H1 (cell line): ENCODE measurements at regions not wholly inside any gene's neighbourhood (a gene's known extent, or its start where the extent isn't known, plus 50 kb on each side); places are given as distances from the start of the nearest gene placed in this dataset.
"Not testable (repeated sequence)": the region's sequence is repeated elsewhere in the genome, so short reads cannot be mapped to it uniquely, and the experiment has no call there.

Experiments
- ASH2L ChIP-seq: fragments of 200-600, 300-600 bp; sonication (generic); IDR thresholded peaks from one replicate; pipeline ENCODE4 v1.7.1; 2017; ENCODE audit warnings: low read length
- CREB1 ChIP-seq: IDR thresholded peaks from 2 replicates; pipeline ENCODE4 v1.6.1; 2012; ENCODE audit warnings: inconsistent platforms
- EGR1 ChIP-seq: IDR thresholded peaks from 2 replicates; pipeline ENCODE4 v1.6.1; 2011; ENCODE audit warnings: low read depth, low read length, borderline replicate concordance
- EZH2 ChIP-seq: fragments of 200-600 bp; sonication (generic); IDR thresholded peaks from 2 replicates; pipeline ENCODE4 v1.7.1; 2012; ENCODE audit warnings: low read depth, mild to moderate bottlenecking, moderate library complexity, low read length, inconsistent platforms; ENCODE audit not compliant: severe bottlenecking
- HDAC2 ChIP-seq, 2 experiments: fragments of 300-600 bp in 1 of 2; sonication (generic) in 1 of 2; IDR thresholded peaks; 2 replicates each; pipeline ENCODE4 v1.6.1; 2011 to 2012; ENCODE audit warnings: low read depth in 2 of 2, low read length in 2 of 2, mild to moderate bottlenecking in 2 of 2, moderate library complexity in 2 of 2, borderline replicate concordance in 1 of 2, inconsistent platforms in 1 of 2
- MAFK ChIP-seq: IDR thresholded peaks from 2 replicates; pipeline ENCODE4 v1.6.1; 2012; ENCODE audit warnings: low read depth, mild to moderate bottlenecking, improper control_type of control experiment, low read length
- POLR2AphosphoS5 ChIP-seq: IDR thresholded peaks from 2 replicates; pipeline ENCODE4 v1.6.1; 2011; ENCODE audit warnings: low read depth, low read length
- RAD21 ChIP-seq, 2 experiments: IDR thresholded peaks in 1 of 2; conservative IDR thresholded peaks in 1 of 2; 2 replicates each; pipeline ENCODE4 v1.6.1; 2011; ENCODE audit warnings: low read depth in 2 of 2, low read length in 2 of 2, improper control_type of control experiment in 1 of 2, inconsistent platforms in 1 of 2, mild to moderate bottlenecking in 1 of 2, moderate library complexity in 1 of 2
- RFX5 ChIP-seq: IDR thresholded peaks from 2 replicates; pipeline ENCODE4 v1.6.1; 2011; ENCODE audit warnings: low read depth, low read length, improper control_type of control experiment, borderline replicate concordance
- YY1 ChIP-seq: IDR thresholded peaks from 2 replicates; pipeline ENCODE4 v1.6.1; 2011; ENCODE audit warnings: low read depth, mild to moderate bottlenecking, low read length
- TF ChIP-seq, protein P1 (sequence below), 3 experiments: IDR thresholded peaks; 1 replicate in 2 of 3; 2 replicates in 1 of 3; pipeline versions ENCODE4 v1.5.1 to v1.6.1; 2011; ENCODE audit warnings: low read length in 3 of 3, mild to moderate bottlenecking in 3 of 3, inconsistent platforms in 2 of 3, low read depth in 1 of 3, moderate library complexity in 1 of 3; ENCODE audit not compliant: insufficient read depth in 1 of 3; ENCODE audit errors: control extremely low read depth in 1 of 3
- TF ChIP-seq, protein P2 (sequence below): IDR thresholded peaks from 2 replicates; pipeline ENCODE4 v1.6.1; 2012; ENCODE audit warnings: inconsistent platforms

DNA sequence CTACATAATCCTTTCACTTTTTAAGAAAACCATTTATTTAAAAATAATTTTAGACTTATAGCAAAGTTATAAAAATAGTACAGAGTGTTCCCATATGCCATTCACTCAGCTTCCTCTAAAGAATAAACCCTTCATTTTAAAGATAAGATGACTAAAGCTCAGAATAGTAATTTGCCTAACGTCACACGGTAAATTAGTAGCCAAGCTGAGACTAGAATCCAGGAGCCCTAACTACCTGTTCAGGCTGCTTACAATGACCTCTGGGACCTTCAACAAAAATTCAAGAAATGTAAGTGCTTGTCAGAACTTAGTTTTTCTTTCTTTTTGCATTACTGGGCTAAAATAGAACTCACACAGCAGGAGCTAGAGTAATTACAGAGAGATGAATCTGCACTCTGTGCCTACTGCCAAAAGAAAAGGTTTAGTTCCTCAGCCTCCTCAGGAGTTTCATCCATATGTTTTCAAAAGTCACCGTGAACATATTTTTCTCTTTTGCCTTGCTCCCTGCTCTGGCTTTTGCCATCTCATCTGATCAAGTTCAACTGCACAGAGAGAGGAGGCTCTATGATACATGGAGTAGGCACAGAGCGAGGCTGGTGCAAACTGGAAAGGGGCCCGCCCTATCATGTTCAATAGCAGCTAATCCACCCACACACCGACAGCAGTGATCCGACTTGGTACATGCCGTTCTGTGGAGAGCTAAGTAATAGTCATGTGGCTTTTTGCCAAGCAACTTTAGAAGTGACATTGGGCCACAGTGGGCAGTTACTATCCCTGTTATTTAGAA, 112.7 kb upstream of the SEC22B start:
- TF ChIP-seq, protein P1, sequence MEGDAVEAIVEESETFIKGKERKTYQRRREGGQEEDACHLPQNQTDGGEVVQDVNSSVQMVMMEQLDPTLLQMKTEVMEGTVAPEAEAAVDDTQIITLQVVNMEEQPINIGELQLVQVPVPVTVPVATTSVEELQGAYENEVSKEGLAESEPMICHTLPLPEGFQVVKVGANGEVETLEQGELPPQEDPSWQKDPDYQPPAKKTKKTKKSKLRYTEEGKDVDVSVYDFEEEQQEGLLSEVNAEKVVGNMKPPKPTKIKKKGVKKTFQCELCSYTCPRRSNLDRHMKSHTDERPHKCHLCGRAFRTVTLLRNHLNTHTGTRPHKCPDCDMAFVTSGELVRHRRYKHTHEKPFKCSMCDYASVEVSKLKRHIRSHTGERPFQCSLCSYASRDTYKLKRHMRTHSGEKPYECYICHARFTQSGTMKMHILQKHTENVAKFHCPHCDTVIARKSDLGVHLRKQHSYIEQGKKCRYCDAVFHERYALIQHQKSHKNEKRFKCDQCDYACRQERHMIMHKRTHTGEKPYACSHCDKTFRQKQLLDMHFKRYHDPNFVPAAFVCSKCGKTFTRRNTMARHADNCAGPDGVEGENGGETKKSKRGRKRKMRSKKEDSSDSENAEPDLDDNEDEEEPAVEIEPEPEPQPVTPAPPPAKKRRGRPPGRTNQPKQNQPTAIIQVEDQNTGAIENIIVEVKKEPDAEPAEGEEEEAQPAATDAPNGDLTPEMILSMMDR (IDR thresholded peaks at IDR 0.05; ENCODE audit: control extremely low read depth in 1 of 3, insufficient read depth in 1 of 3, low read depth in 1 of 3, low read length in 3 of 3): not testable (repeated sequence)
- not testable (repeated sequence) for TF ChIP-seq CREB1; RFX5; EZH2; EGR1; YY1; POLR2AphosphoS5; RAD21 (IDR thresholded peaks at IDR 0.05 in 1 of 2, conservative IDR thresholded peaks at IDR 0.05 in 1 of 2; ENCODE audit: low read depth in 2 of 2, low read length in 2 of 2); MAFK; HDAC2 (IDR thresholded peaks at IDR 0.05; ENCODE audit: borderline replicate concordance in 1 of 2, low read depth in 2 of 2, low read length in 2 of 2); ASH2L
- TF ChIP-seq, protein P2, sequence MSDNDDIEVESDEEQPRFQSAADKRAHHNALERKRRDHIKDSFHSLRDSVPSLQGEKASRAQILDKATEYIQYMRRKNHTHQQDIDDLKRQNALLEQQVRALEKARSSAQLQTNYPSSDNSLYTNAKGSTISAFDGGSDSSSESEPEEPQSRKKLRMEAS: not testable (repeated sequence)
